GM12872 (cell line): ENCODE measurements at regions not wholly inside any gene's neighbourhood (a gene's known extent, or its start where the extent isn't known, plus 50 kb on each side); places are given as distances from the start of the nearest gene placed in this dataset.

Experiments used
- TF ChIP-seq, protein P1 (sequence below): IDR thresholded peaks from 3 replicates; pipeline ENCODE4 v1.5.1; 2011; ENCODE audit warnings: low read depth, mild to moderate bottlenecking, low read length, moderate library complexity; ENCODE audit not compliant: insufficient read depth

- TF ChIP-seq, protein P1, sequence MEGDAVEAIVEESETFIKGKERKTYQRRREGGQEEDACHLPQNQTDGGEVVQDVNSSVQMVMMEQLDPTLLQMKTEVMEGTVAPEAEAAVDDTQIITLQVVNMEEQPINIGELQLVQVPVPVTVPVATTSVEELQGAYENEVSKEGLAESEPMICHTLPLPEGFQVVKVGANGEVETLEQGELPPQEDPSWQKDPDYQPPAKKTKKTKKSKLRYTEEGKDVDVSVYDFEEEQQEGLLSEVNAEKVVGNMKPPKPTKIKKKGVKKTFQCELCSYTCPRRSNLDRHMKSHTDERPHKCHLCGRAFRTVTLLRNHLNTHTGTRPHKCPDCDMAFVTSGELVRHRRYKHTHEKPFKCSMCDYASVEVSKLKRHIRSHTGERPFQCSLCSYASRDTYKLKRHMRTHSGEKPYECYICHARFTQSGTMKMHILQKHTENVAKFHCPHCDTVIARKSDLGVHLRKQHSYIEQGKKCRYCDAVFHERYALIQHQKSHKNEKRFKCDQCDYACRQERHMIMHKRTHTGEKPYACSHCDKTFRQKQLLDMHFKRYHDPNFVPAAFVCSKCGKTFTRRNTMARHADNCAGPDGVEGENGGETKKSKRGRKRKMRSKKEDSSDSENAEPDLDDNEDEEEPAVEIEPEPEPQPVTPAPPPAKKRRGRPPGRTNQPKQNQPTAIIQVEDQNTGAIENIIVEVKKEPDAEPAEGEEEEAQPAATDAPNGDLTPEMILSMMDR, result no peak
Measured at GRCh38 chr15:77774350-77774749, 141.6 kb upstream of the LINGO1 start.

DNA sequence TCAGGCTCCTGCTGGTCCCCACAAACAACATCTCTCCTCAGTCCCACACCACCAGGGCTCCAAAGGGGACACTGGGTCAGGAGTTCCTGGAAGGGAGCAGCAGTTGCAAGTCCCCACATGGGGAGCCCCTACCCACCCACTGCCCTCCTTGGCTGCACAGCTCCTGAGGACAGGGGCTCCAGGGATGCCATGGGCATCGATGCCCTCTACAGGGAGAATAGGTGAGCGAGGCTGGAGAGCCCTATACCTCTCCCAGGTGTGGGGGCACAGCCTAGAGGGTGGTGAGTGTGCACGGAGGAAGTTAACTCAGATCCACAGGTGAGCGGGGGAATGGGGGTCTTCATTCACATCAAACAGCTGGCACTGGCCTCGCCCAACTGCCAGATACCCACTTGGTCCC, 141.2 kb upstream of the LINGO1 start:
- TF ChIP-seq, protein P1, result no peak

DNA sequence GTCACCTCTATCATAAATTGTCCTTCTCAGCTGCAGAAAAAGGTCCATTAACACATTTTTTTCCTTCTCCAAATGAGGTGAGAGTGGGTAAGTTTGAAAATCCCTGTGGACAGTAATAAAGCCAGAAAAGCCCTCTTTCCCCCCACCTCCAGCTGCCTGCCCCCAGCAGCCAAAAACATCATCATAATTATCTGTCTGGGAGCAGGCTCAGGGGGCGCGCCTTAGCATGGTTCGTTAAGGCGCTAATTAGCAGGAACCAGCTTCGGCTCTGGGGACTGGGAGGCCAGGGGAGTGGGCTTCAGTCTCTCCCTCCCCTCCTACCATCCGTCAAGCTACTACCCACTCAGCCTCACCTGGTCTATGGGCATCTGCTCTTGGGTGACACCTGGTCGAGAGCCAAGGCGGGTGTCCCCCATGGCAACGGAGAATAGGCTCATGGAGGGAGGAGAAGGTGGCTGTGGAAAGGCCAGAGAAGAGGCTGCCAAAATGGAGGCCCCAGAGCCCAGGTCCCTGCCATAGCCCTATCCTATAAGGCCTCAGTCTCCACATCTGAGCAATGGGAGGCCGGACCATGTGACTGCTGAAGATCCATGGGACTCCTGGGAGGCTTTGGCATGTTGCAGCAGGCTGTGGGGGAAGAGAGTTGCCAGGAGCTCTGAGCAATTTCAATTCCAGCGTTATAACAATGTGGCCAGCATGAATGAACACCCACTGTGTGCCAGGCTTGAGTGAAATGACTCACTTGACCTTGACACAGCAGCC, 140.1 kb upstream of the LINGO1 start:
- TF ChIP-seq, protein P1, result no peak

DNA sequence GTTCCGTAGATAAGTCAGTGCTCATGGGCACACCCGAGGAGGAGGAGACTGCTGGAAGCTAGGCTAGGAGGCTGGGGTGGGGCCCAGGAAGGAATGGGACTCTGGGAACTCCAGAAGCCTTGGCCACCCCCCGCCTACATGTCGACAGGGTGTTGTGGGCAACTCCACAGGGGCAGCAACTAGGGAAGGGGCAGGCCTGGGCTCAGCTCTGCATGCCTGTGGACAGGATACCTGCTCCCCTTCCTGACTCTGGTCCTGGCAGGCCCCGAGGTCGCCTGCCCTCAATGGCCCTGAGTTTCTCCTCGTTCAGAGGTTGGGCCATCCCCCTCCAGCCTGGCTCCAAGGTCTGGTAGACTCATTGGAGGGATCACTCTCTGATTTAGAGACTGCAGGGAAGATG, 138.9 kb upstream of the LINGO1 start:
- TF ChIP-seq, protein P1, result no peak

DNA sequence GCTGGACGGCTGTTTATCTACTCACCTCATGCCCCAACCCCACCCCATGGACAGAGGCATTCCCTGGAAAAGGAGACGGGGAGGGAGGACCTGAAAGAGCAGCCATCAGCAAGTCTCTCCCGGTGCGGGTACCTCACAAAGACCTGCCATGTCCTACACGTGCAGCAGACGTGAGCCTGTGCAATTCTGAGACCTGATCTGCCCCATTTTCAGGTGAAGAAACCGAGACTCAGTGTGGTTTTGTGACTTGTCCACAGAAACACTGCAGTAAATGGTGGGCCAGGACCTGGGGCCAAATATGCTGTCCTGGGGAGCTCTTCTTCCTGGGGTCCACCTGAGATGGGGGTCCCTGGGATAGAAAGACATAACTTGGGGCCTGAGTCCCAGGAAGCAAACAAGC, 137.0 kb upstream of the LINGO1 start:
- TF ChIP-seq, protein P1, result no peak

- TF ChIP-seq, protein P1, result no peak
Measured at GRCh38 chr15:77768521-77769078, 135.9 kb upstream of the LINGO1 start.

DNA sequence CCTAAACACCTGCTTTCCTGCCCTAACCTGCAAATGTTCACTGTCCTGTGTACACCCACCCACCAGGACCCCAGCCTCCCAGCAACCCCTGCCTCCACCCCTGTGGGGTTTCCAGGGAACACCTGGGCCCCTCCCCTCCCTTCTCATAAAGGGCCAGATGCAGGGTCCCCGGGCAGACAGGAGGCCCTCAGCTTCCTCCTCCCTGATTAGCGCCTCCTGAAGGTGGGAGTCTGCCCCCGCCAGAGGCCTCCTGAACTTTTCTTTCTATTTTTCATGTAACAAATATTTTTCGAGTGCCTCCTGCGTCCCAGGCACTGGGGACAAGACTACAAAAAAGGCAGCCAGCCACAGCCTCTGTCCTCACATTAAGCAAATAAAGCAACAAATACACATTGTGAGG, 135.4 kb upstream of the LINGO1 start:
- TF ChIP-seq, protein P1, result no peak
